ENCODE measurements at regions not wholly inside any gene's neighbourhood (a gene's known extent, or its start where the extent isn't known, plus 50 kb on each side); places are given as distances from the start of the nearest gene placed in this dataset.

DNA sequence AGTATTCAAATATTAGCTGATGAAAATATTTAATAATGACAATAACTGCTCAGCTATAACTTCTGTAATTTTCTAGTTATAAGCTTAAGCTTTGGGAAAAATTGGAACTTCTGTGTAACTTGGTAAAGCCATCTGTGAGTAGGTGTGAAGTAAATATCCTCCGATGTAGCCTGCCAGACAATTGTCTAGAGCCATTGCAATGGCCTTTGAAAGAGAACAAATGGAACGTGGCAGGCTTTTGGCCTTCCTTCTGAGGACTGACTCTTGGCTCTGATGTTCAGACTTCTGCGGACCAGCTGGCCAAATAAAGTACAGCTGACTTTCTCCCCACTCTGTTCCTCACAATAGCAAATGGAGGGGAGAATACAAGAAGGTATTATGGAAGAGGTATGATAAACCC, 203.4 kb upstream of the NMUR2 start:
- H3K27ac ChIP-seq, result no peak overlapping the region
- POLR2A ChIA-PET (ENCODE audit: low non-redundant PET), result no interaction called here

DNA sequence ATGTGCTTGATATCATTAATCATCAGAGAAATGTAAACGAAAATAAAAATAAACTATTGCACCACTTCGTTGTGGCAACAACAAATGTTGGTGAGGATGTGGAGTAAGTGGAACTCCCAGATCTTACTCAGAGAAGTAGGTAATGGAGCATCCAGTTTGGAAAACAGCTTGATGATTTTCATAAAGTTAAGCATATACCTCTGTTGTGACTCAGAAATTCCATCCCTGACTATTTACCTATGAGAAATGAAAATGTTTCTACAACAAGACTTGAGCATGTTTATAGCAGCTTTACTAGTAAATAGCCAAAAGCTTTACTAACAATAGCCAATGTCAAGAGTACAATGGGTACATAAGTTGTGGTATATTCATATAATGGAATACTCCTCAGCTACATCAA, 214.7 kb upstream of the NMUR2 start:
- TF ChIP-seq, protein P1, sequence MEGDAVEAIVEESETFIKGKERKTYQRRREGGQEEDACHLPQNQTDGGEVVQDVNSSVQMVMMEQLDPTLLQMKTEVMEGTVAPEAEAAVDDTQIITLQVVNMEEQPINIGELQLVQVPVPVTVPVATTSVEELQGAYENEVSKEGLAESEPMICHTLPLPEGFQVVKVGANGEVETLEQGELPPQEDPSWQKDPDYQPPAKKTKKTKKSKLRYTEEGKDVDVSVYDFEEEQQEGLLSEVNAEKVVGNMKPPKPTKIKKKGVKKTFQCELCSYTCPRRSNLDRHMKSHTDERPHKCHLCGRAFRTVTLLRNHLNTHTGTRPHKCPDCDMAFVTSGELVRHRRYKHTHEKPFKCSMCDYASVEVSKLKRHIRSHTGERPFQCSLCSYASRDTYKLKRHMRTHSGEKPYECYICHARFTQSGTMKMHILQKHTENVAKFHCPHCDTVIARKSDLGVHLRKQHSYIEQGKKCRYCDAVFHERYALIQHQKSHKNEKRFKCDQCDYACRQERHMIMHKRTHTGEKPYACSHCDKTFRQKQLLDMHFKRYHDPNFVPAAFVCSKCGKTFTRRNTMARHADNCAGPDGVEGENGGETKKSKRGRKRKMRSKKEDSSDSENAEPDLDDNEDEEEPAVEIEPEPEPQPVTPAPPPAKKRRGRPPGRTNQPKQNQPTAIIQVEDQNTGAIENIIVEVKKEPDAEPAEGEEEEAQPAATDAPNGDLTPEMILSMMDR (conservative IDR thresholded peaks at IDR 0.05; ENCODE audit: low read depth), result no peak
- H3K27ac ChIP-seq, result no peak overlapping the region
- no peak for DNase-seq (ENCODE audit: low spot score)
- POLR2A ChIA-PET (ENCODE audit: low non-redundant PET), result interaction anchor here (0.7 kb wide), 1 partner anchor 1359 kb away, joined by 3 read pairs; no protein-coding TSS in a partner anchor
- CTCF ChIA-PET, result interaction anchor here (0.7 kb wide), 1 partner anchor 1193 kb away, joined by 4 read pairs; no protein-coding TSS in a partner anchor

More for the DNA sequence above, 203.4 kb upstream of the NMUR2 start:
- CTCF ChIA-PET, result no interaction called here
- TF ChIP-seq, protein P1 (conservative IDR thresholded peaks at IDR 0.05; ENCODE audit: low read depth), result no peak
- DNase-seq (ENCODE audit: low spot score), result no peak

DNA sequence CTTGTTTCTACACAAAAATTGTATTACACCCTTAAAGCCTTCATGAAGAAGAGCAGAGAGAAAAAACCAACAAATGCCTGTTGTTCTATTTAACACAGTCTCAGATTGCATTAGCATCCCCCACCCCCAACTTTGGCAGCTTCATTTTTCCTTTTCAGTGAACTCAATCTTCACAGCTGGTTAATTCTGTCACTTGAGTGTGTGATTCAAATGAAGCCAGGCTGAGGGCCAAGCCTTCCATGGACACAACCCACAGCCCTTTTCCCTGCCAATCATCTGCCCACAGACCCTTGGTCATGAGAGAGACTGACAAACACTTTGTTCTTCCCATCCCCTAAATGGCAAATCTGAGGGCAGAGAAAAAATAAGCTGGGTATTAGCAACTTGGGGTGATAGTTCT, 217.5 kb upstream of the NMUR2 start:
- H3K27ac ChIP-seq, result no peak overlapping the region
- no peak for DNase-seq (ENCODE audit: low spot score)
- TF ChIP-seq, protein P1 (conservative IDR thresholded peaks at IDR 0.05; ENCODE audit: low read depth), result no peak
- CTCF ChIA-PET, result interaction anchor here (0.7 kb wide), 1 partner anchor 153 kb away, joined by 4 read pairs; no protein-coding TSS in a partner anchor
- POLR2A ChIA-PET (ENCODE audit: low non-redundant PET), result no interaction called here

DNA sequence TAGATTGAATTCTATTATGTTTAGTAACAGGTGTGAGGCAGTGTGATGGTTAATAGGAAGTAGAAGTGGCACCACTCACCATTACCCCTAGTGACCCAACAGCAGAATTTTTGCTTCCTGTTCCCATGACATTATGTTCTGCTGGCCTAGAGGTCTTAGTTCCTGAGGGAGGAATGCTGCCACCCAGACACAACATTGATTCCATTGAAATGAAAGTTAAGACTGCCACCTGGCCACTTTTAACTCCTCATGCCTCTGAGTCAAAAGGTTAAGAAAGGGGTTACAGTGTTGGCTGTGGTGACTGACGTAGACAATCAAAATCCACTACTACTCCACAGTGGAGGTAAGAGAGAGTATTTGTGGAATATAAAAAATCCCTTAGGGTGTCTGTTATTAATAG, 218.9 kb upstream of the NMUR2 start:
- no peak overlapping the region for H3K27ac ChIP-seq
- POLR2A ChIA-PET (ENCODE audit: low non-redundant PET), result no interaction called here
- no peak for DNase-seq (ENCODE audit: low spot score)
- TF ChIP-seq, protein P1 (conservative IDR thresholded peaks at IDR 0.05; ENCODE audit: low read depth), result no peak
- CTCF ChIA-PET, result interaction anchor here (0.6 kb wide), 1 partner anchor 89 kb away, joined by 4 read pairs; no protein-coding TSS in a partner anchor

DNA sequence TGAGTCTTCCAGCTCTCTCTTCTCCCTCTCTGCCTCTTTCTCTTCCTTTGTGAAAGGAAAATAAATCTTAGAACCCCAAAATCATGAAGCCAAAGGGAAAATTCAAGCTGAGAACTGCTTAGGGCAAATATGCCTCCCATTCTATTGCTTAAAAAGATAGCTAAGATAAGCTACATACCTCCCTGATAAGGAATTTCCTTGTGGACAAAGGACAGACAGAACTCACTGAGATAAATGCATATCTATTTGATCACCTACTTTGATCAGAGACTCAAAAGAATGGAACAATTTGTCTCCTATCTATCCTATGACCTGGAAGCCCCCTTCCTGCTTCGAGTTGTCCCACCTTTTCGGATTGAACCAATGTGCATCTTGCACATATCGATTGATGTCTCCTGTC, 220.6 kb upstream of the NMUR2 start:
- TF ChIP-seq, protein P1 (conservative IDR thresholded peaks at IDR 0.05; ENCODE audit: low read depth), result no peak
- H3K27ac ChIP-seq, result no peak overlapping the region
- POLR2A ChIA-PET (ENCODE audit: low non-redundant PET), result no interaction called here
- no peak for DNase-seq (ENCODE audit: low spot score)
- CTCF ChIA-PET, result no interaction called here

DNA sequence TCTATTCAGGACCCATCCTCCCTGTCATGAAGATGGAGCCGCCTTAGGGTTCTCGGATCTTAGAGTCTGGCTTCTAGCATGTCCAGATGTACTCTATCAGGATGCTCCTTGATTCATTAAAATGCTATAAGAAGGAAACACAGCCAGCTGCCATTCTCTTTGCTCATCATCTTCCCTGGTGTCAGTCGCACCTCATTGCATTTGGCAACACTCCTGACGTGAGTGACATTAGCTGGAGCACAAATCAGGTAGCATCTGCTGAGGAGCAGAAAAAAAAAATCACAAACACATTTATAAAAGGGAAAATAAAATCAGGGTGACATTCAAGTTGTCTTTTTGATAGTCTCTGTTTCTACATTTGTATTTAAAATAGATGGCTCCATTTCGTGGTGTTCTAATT, 226.1 kb upstream of the NMUR2 start:
- POLR2A ChIA-PET (ENCODE audit: low non-redundant PET), result no interaction called here
- CTCF ChIA-PET, result no interaction called here
- TF ChIP-seq, protein P1 (conservative IDR thresholded peaks at IDR 0.05; ENCODE audit: low read depth), result no peak
- H3K27ac ChIP-seq, result no peak overlapping the region
- no peak for DNase-seq (ENCODE audit: low spot score)

DNA sequence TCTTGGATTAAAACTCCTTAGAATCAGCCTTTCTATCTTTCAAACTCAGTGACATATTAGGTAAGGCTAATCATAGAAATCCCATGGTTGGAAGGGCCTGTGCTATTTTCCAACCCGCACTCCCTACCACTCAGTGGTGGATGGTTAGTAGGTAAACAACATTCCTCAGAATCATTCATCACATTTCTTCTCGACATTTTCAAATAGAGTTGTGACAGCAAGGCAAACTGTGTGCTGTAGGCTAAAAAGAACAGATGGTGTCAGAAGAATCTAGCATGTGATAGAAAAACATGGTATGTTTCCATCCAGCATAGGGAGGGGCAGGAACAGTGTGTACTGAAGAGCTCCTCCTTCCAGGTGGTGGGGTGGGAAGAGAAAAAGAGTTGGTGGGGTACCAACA, 227.3 kb upstream of the NMUR2 start:
- POLR2A ChIA-PET (ENCODE audit: low non-redundant PET), result no interaction called here
- DNase-seq (ENCODE audit: low spot score), result no peak
- CTCF ChIA-PET, result no interaction called here
- TF ChIP-seq, protein P1 (conservative IDR thresholded peaks at IDR 0.05; ENCODE audit: low read depth), result no peak
- H3K27ac ChIP-seq, result no peak overlapping the region

Data from RWPE1 (cell line).